ENCODE measurements at regions not wholly inside any gene's neighbourhood (a gene's known extent, or its start where the extent isn't known, plus 50 kb on each side); places are given as distances from the start of the nearest gene placed in this dataset.
A peak's percentile ranks its signal among the peaks of the same experiment; 100 is the strongest.

DNA sequence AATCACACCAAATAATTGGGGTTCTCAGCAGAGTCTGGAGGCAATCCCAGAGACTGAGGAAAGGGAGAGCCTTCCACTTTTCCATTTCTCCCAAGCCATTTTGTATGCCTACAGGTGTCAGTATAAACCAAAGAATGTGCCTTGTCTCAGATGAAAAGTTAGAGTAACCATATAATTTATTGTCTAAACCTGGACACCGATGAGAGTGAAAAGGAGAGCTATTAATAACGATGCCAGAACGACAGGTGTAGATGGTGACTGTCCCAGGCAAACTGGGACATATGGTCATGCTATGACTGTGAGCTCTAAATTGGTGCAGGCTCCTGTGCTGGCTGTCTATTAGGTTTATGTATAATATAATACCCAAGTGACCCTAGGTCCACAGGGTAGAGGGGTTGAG, 219.6 kb downstream of the ARHGAP12 start:
- no peak for DNase-seq

More for the DNA sequence above, 219.6 kb downstream of the ARHGAP12 start:
- Histone ChIP-seq H3K4me3 (ENCODE audit: insufficient read depth, low read depth, low read length) (no peak overlapping the region), H4K91ac (ENCODE audit: insufficient read depth, low read depth, low read length) (peak overlapping the region; percentile 67; the same call in 1 of the 2 replicates), H3K4me1 (ENCODE audit: control insufficient read depth, insufficient read depth, low read length) (peaks cover 15% of the 10 kb centered on the region), H2BK5ac (ENCODE audit: low read depth, low read length, poor library complexity, severe bottlenecking) (peak overlapping the region; percentile 61), H3K27ac (ENCODE audit: insufficient read depth, low read length) (no peak overlapping the region), H3K27me3 (ENCODE audit: control insufficient read depth, insufficient read depth, low read length) (no peaks in the 10 kb centered on the region), H2AK5ac (ENCODE audit: low read depth, low read length) (no peak overlapping the region; the same call in 1 of the 2 replicates), H4K8ac (ENCODE audit: low read depth in 2 of 2, low read length in 2 of 2) (peak overlapping the region in 1 of 2 experiments; percentile 97; a peak in 2 of 4 replicates), H4K5ac (ENCODE audit: low read depth, low read length) (peak overlapping the region; percentile 9; the same call in 1 of the 2 replicates), H3K56ac (ENCODE audit: extremely low read depth, insufficient read depth, low read length) (no peak overlapping the region), H2BK120ac (ENCODE audit: low read depth, low read length) (peak overlapping the region; percentile 94; the same call in 1 of the 2 replicates), H3K9ac (ENCODE audit: low read depth, low read length) (no peak overlapping the region), H3K14ac (replicated peaks; ENCODE audit: low read depth, low read length) (no peak overlapping the region), H3K23ac (ENCODE audit: low read depth, low read length) (no peak overlapping the region), H4K20me1 (ENCODE audit: insufficient read depth, low read length) (no peaks in the 10 kb centered on the region), H3K18ac (ENCODE audit: low read depth, low read length) (no peak overlapping the region), H2BK15ac (ENCODE audit: low read depth, low read length) (peak overlapping the region; percentile 76; the same call in 2 of the 3 replicates), H2BK20ac (ENCODE audit: low read depth, low read length) (peak overlapping the region; percentile 43; the same call in 1 of the 2 replicates), H3K79me1 (ENCODE audit: low read depth in 1 of 2, low read length in 2 of 2) (no peaks in the 10 kb centered on the region), H3K9me1 (ENCODE audit: insufficient read depth, low read length) (peaks cover 6% of the 10 kb centered on the region), H3K4me2 (ENCODE audit: low read depth, low read length) (no peak overlapping the region), H3K4ac (ENCODE audit: low read depth, low read length) (0 out of 2 replicates have a peak overlapping the region, but pooled peaks have one; percentile 82), H3K36me3 (ENCODE audit: control insufficient read depth, insufficient read depth, low read length) (no peaks in the 10 kb centered on the region), H2AK9ac (replicated peaks; ENCODE audit: low read depth, low read length, poor library complexity) (no peak overlapping the region), H3K9me3 (ENCODE audit: control insufficient read depth, insufficient read depth, low read length) (peaks cover 12% of the 10 kb centered on the region), H2AFZ (replicated peaks; ENCODE audit: low read length, poor library complexity) (peak overlapping the region; percentile 10)
- dilution Hi-C loops (cut with HindIII; ENCODE audit: low sequenced_read_pairs, unreplicated experiment), result no loop called here
- 100% methylated on average over 2 of the region's 3 CpGs; no CpG with 5 or more reads in 1 of the 2 experiments for WGBS, 2 experiments (ENCODE audit: extremely low coverage in 2 of 2, insufficient read length in 1 of 2)
- TF ChIP-seq, protein P1, sequence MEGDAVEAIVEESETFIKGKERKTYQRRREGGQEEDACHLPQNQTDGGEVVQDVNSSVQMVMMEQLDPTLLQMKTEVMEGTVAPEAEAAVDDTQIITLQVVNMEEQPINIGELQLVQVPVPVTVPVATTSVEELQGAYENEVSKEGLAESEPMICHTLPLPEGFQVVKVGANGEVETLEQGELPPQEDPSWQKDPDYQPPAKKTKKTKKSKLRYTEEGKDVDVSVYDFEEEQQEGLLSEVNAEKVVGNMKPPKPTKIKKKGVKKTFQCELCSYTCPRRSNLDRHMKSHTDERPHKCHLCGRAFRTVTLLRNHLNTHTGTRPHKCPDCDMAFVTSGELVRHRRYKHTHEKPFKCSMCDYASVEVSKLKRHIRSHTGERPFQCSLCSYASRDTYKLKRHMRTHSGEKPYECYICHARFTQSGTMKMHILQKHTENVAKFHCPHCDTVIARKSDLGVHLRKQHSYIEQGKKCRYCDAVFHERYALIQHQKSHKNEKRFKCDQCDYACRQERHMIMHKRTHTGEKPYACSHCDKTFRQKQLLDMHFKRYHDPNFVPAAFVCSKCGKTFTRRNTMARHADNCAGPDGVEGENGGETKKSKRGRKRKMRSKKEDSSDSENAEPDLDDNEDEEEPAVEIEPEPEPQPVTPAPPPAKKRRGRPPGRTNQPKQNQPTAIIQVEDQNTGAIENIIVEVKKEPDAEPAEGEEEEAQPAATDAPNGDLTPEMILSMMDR (conservative IDR thresholded peaks at IDR 0.05; ENCODE audit: low read depth, low read length), result peak; percentile 30
- TF ChIP-seq RAD21 (IDR thresholded peaks at IDR 0.05; ENCODE audit: low read length), result no peak
- TF ChIP-seq POLR2A (IDR thresholded peaks at IDR 0.05; ENCODE audit: low read depth, low read length), result no peak
- TF ChIP-seq, protein P2, sequence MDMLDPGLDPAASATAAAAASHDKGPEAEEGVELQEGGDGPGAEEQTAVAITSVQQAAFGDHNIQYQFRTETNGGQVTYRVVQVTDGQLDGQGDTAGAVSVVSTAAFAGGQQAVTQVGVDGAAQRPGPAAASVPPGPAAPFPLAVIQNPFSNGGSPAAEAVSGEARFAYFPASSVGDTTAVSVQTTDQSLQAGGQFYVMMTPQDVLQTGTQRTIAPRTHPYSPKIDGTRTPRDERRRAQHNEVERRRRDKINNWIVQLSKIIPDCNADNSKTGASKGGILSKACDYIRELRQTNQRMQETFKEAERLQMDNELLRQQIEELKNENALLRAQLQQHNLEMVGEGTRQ (IDR thresholded peaks at IDR 0.05; ENCODE audit: low read depth, low read length), result no peak
- TF ChIP-seq SMC3 (IDR thresholded peaks at IDR 0.05; ENCODE audit: low read depth, low read length), result no peak
- ChIA-PET POLR2A (ENCODE audit: unreplicated experiment) (no interaction called here), CTCF (interaction anchor here (0.5 kb wide), 1 partner anchor 68 kb away, joined by 3 read pairs; no protein-coding TSS in a partner anchor)
- in situ Hi-C loops (cut with MboI; ENCODE audit: low sequenced_read_pairs), result no loop called here
- intact Hi-C loops (cut with micrococcal nuclease), result no loop called here
- no peak for ATAC-seq (ENCODE audit: low read depth)
- BruUV-seq (replicated peaks), result no TSS peak
